Peyer's patch (tissue), 4 donors: ENCODE measurements at regions not wholly inside any gene's neighbourhood (a gene's known extent, or its start where the extent isn't known, plus 50 kb on each side); places are given as distances from the start of the nearest gene placed in this dataset.

ENCODE experiments used
- DNase-seq, 3 donors: peaks; one replicate each; pipeline ENCODE4 v3.0.0-alpha.2; 2017 to 2019
- H3K27ac ChIP-seq, 4 donors: fragments of 200-600 bp; sonication (generic); one replicate each; pipeline ENCODE4 v1.5.1; 2016 to 2019
- H3K27me3 ChIP-seq, 2 donors: fragments of 200-600 bp; sonication (generic); one replicate each; pipeline ENCODE4 v1.5.1; 2019
- H3K36me3 ChIP-seq, 3 donors: fragments of 200-600 bp; sonication (generic); one replicate each; pipeline ENCODE4 v1.5.1; 2016 to 2019
- H3K4me1 ChIP-seq, 4 donors: fragments of 200-600 bp; sonication (generic); one replicate each; pipeline ENCODE4 v1.5.1; 2016 to 2019
- H3K4me3 ChIP-seq, 4 donors: fragments of 200-600 bp; sonication (generic); 1 replicate in 3 of 4; 2 replicates in 1 of 4; pipeline ENCODE4 v1.5.1; 2016 to 2019; ENCODE audit warnings: mild to moderate bottlenecking in 1 of 4
- H3K9me3 ChIP-seq, 4 donors: fragments of 200-600 bp; sonication (generic); one replicate each; pipeline ENCODE4 v1.5.1; 2016 to 2019; ENCODE audit warnings: mild to moderate bottlenecking in 1 of 4
- CTCF ChIP-seq, 6 experiments: fragments of 450-650 bp in 4 of 6; fragments of 200-600 bp in 2 of 6; sonication (generic) in 1 of 6; IDR thresholded peaks; one replicate each; pipeline ENCODE4 v1.5.1; 2017 to 2019; ENCODE audit warnings: antibody characterized with exemption in 6 of 6, mild to moderate bottlenecking in 3 of 6, moderate library complexity in 1 of 6
- POLR2A ChIP-seq, 2 donors: fragments of 450-650 bp; IDR thresholded peaks; one replicate each; pipeline ENCODE4 v1.5.1; 2017; ENCODE audit warnings: antibody characterized with exemption in 2 of 2, mild to moderate bottlenecking in 2 of 2, moderate library complexity in 2 of 2

GRCh38 chr11:91837411-91838330 is 386.9 kb upstream of the FAT3 start:
- H3K4me3 ChIP-seq = no peak overlapping the region
- no peak for TF ChIP-seq POLR2A (IDR thresholded peaks at IDR 0.05)
- no peak for TF ChIP-seq CTCF (IDR thresholded peaks at IDR 0.05)
- H3K27ac ChIP-seq = no peak overlapping the region
- no peak for DNase-seq
- no peaks in the 10 kb centered on the region for H3K4me1 ChIP-seq
- no peaks in the 10 kb centered on the region for H3K27me3 ChIP-seq
- no peaks in the 10 kb centered on the region for H3K36me3 ChIP-seq
- H3K9me3 ChIP-seq = no peaks in the 10 kb centered on the region

- Histone ChIP-seq H3K27ac (no peak overlapping the region), H3K36me3 (no peaks in the 10 kb centered on the region), H3K4me3 (no peak overlapping the region), H3K4me1 (no peaks in the 10 kb centered on the region), H3K27me3 (no peaks in the 10 kb centered on the region), H3K9me3 (no peaks in the 10 kb centered on the region)
- no peak for TF ChIP-seq POLR2A (IDR thresholded peaks at IDR 0.05)
- DNase-seq = no peak
Observed at GRCh38 chr11:91835051-91835560, 389.5 kb upstream of the FAT3 start.

- no peak overlapping the region for H3K4me3 ChIP-seq
- H3K36me3 ChIP-seq = no peaks in the 10 kb centered on the region
- H3K9me3 ChIP-seq = no peaks in the 10 kb centered on the region
- TF ChIP-seq POLR2A (IDR thresholded peaks at IDR 0.05) (no peak), CTCF (IDR thresholded peaks at IDR 0.05) (no peak)
- no peaks in the 10 kb centered on the region for H3K4me1 ChIP-seq
- H3K27me3 ChIP-seq = no peaks in the 10 kb centered on the region
- DNase-seq = no peak
- no peak overlapping the region for H3K27ac ChIP-seq
Observed at GRCh38 chr11:91828901-91829300, 395.7 kb upstream of the FAT3 start.

- H3K4me1 ChIP-seq = no peaks in the 10 kb centered on the region
- no peaks in the 10 kb centered on the region for H3K36me3 ChIP-seq
- no peak for TF ChIP-seq POLR2A (IDR thresholded peaks at IDR 0.05)
- TF ChIP-seq CTCF (IDR thresholded peaks at IDR 0.05) = no peak
- no peaks in the 10 kb centered on the region for H3K27me3 ChIP-seq
- no peak overlapping the region for H3K27ac ChIP-seq
- no peaks in the 10 kb centered on the region for H3K9me3 ChIP-seq
- no peak for DNase-seq
- H3K4me3 ChIP-seq = no peak overlapping the region
Observed at GRCh38 chr11:91825777-91826176, 398.8 kb upstream of the FAT3 start.

- no peaks in the 10 kb centered on the region for H3K4me1 ChIP-seq
- no peaks in the 10 kb centered on the region for H3K36me3 ChIP-seq
- H3K4me3 ChIP-seq = no peak overlapping the region
- DNase-seq = no peak
- no peaks in the 10 kb centered on the region for H3K9me3 ChIP-seq
- no peak overlapping the region for H3K27ac ChIP-seq
- H3K27me3 ChIP-seq = no peaks in the 10 kb centered on the region
- no peak for TF ChIP-seq CTCF (IDR thresholded peaks at IDR 0.05)
- no peak for TF ChIP-seq POLR2A (IDR thresholded peaks at IDR 0.05)
Observed at GRCh38 chr11:91823252-91823830, 401.3 kb upstream of the FAT3 start.

- no peaks in the 10 kb centered on the region for H3K9me3 ChIP-seq
- no peak overlapping the region for H3K27ac ChIP-seq
- no peak overlapping the region for H3K4me3 ChIP-seq
- no peaks in the 10 kb centered on the region for H3K36me3 ChIP-seq
- no peaks in the 10 kb centered on the region for H3K27me3 ChIP-seq
- no peaks in the 10 kb centered on the region for H3K4me1 ChIP-seq
- TF ChIP-seq CTCF (IDR thresholded peaks at IDR 0.05) (no peak), POLR2A (IDR thresholded peaks at IDR 0.05) (no peak)
- no peak for DNase-seq
Observed at GRCh38 chr11:91822805-91823204, 401.8 kb upstream of the FAT3 start.
